ENCODE measurements at regions not wholly inside any gene's neighbourhood (a gene's known extent, or its start where the extent isn't known, plus 50 kb on each side); places are given as distances from the start of the nearest gene placed in this dataset.

- H3K27me3 ChIP-seq (ENCODE audit: low read depth, low read length): no peaks in the 10 kb centered on the region
- H4K20me1 ChIP-seq (ENCODE audit: insufficient read depth, low read length): no peaks in the 10 kb centered on the region
- H3K79me2 ChIP-seq (ENCODE audit: low read length): no peaks in the 10 kb centered on the region
- no peaks in the 10 kb centered on the region for H3K9me3 ChIP-seq (ENCODE audit: insufficient read depth, low read length)
- no peak overlapping the region for H2AFZ ChIP-seq (ENCODE audit: low read depth, low read length)
- no peaks in the 10 kb centered on the region for H3K36me3 ChIP-seq (replicated peaks; ENCODE audit: low read depth, low read length)
- H3K4me2 ChIP-seq (ENCODE audit: low read length): no peak overlapping the region
- H3K4me3 ChIP-seq (ENCODE audit: low read length): no peak overlapping the region
- no peak for TF ChIP-seq EZH2phosphoT487 (IDR thresholded peaks at IDR 0.05; ENCODE audit: low read depth)
- TF ChIP-seq CTCF (IDR thresholded peaks at IDR 0.05; ENCODE audit: low read depth, low read length): no peak
- H3K4me1 ChIP-seq (ENCODE audit: low read length): peaks cover 15% of the 10 kb centered on the region
- H3K27ac ChIP-seq (ENCODE audit: low read length): no peak overlapping the region
- no peak overlapping the region for H3K9ac ChIP-seq (ENCODE audit: low read length)
These were observed 313.2 kb upstream of the THBS1 start for GRCh38 chr15:39267685-39268084.

- Histone ChIP-seq H3K4me1 (ENCODE audit: low read length) (peaks cover 19% of the 10 kb centered on the region), H3K27ac (ENCODE audit: low read length) (no peak overlapping the region), H4K20me1 (ENCODE audit: insufficient read depth, low read length) (no peaks in the 10 kb centered on the region), H3K79me2 (ENCODE audit: low read length) (no peaks in the 10 kb centered on the region), H3K4me2 (ENCODE audit: low read length) (no peak overlapping the region), H3K36me3 (replicated peaks; ENCODE audit: low read depth, low read length) (no peaks in the 10 kb centered on the region), H3K9ac (ENCODE audit: low read length) (no peak overlapping the region), H2AFZ (ENCODE audit: low read depth, low read length) (no peak overlapping the region), H3K9me3 (ENCODE audit: insufficient read depth, low read length) (no peaks in the 10 kb centered on the region), H3K4me3 (ENCODE audit: low read length) (no peak overlapping the region), H3K27me3 (ENCODE audit: low read depth, low read length) (no peaks in the 10 kb centered on the region)
- no peak for TF ChIP-seq EZH2phosphoT487 (IDR thresholded peaks at IDR 0.05; ENCODE audit: low read depth)
- TF ChIP-seq CTCF (IDR thresholded peaks at IDR 0.05; ENCODE audit: low read depth, low read length): no peak
These were observed 311.5 kb upstream of the THBS1 start for GRCh38 chr15:39269352-39269751.

- Histone ChIP-seq H3K4me1 (ENCODE audit: low read length) (peaks cover 24% of the 10 kb centered on the region), H3K4me2 (ENCODE audit: low read length) (no peak overlapping the region), H3K79me2 (ENCODE audit: low read length) (no peaks in the 10 kb centered on the region), H3K9me3 (ENCODE audit: insufficient read depth, low read length) (no peaks in the 10 kb centered on the region), H3K9ac (ENCODE audit: low read length) (no peak overlapping the region), H3K27ac (ENCODE audit: low read length) (no peak overlapping the region), H4K20me1 (ENCODE audit: insufficient read depth, low read length) (no peaks in the 10 kb centered on the region), H3K27me3 (ENCODE audit: low read depth, low read length) (no peaks in the 10 kb centered on the region), H2AFZ (ENCODE audit: low read depth, low read length) (no peak overlapping the region), H3K4me3 (ENCODE audit: low read length) (no peak overlapping the region), H3K36me3 (replicated peaks; ENCODE audit: low read depth, low read length) (no peaks in the 10 kb centered on the region)
- TF ChIP-seq CTCF (IDR thresholded peaks at IDR 0.05; ENCODE audit: low read depth, low read length) (no peak), EZH2phosphoT487 (IDR thresholded peaks at IDR 0.05; ENCODE audit: low read depth) (no peak)
These were observed 311.1 kb upstream of the THBS1 start for GRCh38 chr15:39269821-39270220.

GRCh38 chr15:39270221-39270855 lies 310.5 kb upstream of the THBS1 start:
- H3K36me3 ChIP-seq (replicated peaks; ENCODE audit: low read depth, low read length): no peaks in the 10 kb centered on the region
- no peak overlapping the region for H3K4me2 ChIP-seq (ENCODE audit: low read length)
- H2AFZ ChIP-seq (ENCODE audit: low read depth, low read length): no peak overlapping the region
- H4K20me1 ChIP-seq (ENCODE audit: insufficient read depth, low read length): no peaks in the 10 kb centered on the region
- H3K4me3 ChIP-seq (ENCODE audit: low read length): no peak overlapping the region
- no peaks in the 10 kb centered on the region for H3K79me2 ChIP-seq (ENCODE audit: low read length)
- no peak overlapping the region for H3K9ac ChIP-seq (ENCODE audit: low read length)
- H3K4me1 ChIP-seq (ENCODE audit: low read length): peaks cover 29% of the 10 kb centered on the region
- H3K27me3 ChIP-seq (ENCODE audit: low read depth, low read length): no peaks in the 10 kb centered on the region
- no peak overlapping the region for H3K27ac ChIP-seq (ENCODE audit: low read length)
- no peak for TF ChIP-seq EZH2phosphoT487 (IDR thresholded peaks at IDR 0.05; ENCODE audit: low read depth)
- no peak for TF ChIP-seq CTCF (IDR thresholded peaks at IDR 0.05; ENCODE audit: low read depth, low read length)
- H3K9me3 ChIP-seq (ENCODE audit: insufficient read depth, low read length): no peaks in the 10 kb centered on the region

All from OCI-LY3 (cell line).